Mesothelial cell of epicardium (in vitro differentiated cells): ENCODE measurements at regions not wholly inside any gene's neighbourhood (a gene's known extent, or its start where the extent isn't known, plus 50 kb on each side); places are given as distances from the start of the nearest gene placed in this dataset.

Experiments used
- DNase-seq, 2 experiments: peaks; one replicate each; pipeline ENCODE4 v3.0.0; 2021; ENCODE audit warnings: low spot score in 2 of 2; ENCODE audit not compliant: unreplicated experiment in 2 of 2
- H3K27ac Mint-ChIP-seq: 2 replicates; pipeline ENCODE4 v1.8.0; 2021; ENCODE audit warnings: mixed read lengths
- H3K27me3 Mint-ChIP-seq: 2 replicates; pipeline ENCODE4 v1.8.0; 2021; ENCODE audit warnings: low read depth, mixed read lengths
- H3K36me3 Mint-ChIP-seq: 2 replicates; pipeline ENCODE4 v1.8.0; 2021; ENCODE audit warnings: mixed read lengths
- H3K4me1 Mint-ChIP-seq: 2 replicates; pipeline ENCODE4 v1.8.0; 2021; ENCODE audit warnings: mixed read lengths
- H3K4me3 Mint-ChIP-seq: 2 replicates; pipeline ENCODE4 v1.8.0; 2021; ENCODE audit warnings: mild to moderate bottlenecking, moderate library complexity, mixed read lengths
- H3K9me3 Mint-ChIP-seq: 2 replicates; pipeline ENCODE4 v1.8.0; 2021; ENCODE audit warnings: mixed read lengths
- TF ChIP-seq, protein P1 (sequence below): fragments of 200-600 bp; sonication (generic); IDR thresholded peaks from one replicate; pipeline ENCODE4 v1.5.0; 2021; ENCODE audit warnings: antibody characterized with exemption; ENCODE audit not compliant: unreplicated experiment

DNA sequence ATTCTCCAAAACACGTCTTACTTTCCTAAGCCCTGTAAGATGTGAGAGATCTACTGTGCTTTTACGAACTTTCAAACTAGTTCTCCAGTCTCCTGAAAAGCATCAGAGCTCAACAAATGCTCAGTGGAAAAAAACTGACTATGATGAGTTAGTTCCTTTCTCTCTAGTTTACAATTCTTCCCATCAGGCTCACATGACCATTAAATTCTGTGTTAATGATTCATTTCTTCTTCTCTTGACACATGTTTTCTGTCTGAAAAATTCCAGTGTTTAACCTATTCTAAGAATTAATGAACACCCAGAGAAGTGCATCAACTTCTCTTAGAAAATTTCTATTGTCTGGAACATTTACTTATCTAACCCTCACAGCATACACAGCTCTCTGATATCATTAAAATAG lies 844.3 kb downstream of the SI start:
- Mint-ChIP-seq H3K36me3 (no peaks in the 10 kb centered on the region), H3K4me1 (no peaks in the 10 kb centered on the region), H3K9me3 (no peaks in the 10 kb centered on the region), H3K27me3 (no peaks in the 10 kb centered on the region), H3K27ac (no peak overlapping the region), H3K4me3 (no peak overlapping the region)
- DNase-seq = no peak
- TF ChIP-seq, protein P1, sequence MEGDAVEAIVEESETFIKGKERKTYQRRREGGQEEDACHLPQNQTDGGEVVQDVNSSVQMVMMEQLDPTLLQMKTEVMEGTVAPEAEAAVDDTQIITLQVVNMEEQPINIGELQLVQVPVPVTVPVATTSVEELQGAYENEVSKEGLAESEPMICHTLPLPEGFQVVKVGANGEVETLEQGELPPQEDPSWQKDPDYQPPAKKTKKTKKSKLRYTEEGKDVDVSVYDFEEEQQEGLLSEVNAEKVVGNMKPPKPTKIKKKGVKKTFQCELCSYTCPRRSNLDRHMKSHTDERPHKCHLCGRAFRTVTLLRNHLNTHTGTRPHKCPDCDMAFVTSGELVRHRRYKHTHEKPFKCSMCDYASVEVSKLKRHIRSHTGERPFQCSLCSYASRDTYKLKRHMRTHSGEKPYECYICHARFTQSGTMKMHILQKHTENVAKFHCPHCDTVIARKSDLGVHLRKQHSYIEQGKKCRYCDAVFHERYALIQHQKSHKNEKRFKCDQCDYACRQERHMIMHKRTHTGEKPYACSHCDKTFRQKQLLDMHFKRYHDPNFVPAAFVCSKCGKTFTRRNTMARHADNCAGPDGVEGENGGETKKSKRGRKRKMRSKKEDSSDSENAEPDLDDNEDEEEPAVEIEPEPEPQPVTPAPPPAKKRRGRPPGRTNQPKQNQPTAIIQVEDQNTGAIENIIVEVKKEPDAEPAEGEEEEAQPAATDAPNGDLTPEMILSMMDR = no peak

DNA sequence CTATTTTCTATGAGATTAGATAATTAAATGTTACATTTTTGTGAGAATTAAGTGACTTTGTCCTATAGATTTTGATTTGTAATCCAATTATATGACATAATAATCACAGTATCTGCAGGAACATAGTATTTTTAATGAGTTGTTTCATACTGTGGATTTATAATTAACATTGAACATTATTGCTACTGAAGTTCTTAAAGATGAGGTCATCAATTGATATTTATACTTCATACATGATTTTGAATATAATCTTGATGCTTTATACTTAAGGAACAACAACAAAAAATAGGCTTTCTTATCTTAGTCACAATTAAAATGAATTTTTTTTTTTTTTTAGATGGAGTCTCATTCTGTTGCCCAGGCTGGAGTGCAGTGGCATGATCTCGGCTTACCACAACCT lies 846.6 kb downstream of the SI start:
- DNase-seq = no peak
- Mint-ChIP-seq H3K36me3 (no peaks in the 10 kb centered on the region), H3K9me3 (peaks cover 4% of the 10 kb centered on the region), H3K27me3 (no peaks in the 10 kb centered on the region), H3K4me3 (no peak overlapping the region), H3K27ac (no peak overlapping the region), H3K4me1 (no peaks in the 10 kb centered on the region)
- TF ChIP-seq, protein P1 = no peak

DNA sequence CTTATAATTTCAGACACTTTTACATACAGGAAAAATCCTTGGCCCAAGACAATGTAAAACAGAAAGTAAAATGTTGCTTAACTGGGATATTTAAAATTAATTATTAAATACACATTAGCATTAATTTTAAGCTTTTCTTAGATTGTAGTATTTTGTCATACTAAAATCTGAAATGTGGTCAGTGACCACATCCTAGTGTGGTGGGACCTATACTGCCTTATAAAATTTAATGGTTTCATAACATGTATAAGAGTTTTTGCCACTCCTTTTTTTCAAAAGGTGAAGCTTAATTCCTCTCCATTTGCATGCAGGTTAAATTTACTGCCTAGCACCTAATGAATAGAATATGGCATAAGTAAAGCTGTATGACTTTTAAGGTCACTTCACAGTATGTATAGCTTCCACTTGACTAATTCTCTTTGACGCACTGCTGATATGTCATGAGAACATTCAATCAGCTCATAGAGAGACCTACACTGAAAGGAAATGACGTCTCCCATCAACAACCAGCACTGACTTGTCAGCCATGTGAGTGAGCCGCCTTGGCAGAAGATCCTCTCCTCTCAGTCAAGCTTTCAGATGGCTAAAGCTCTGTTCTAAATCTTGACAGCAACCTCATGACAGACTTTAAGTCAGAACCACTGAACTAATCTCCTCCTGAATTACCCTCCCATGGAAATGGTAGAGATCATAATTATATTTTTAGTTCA lies 847.8 kb downstream of the SI start:
- Mint-ChIP-seq H3K27ac (no peak overlapping the region), H3K9me3 (peaks cover 4% of the 10 kb centered on the region), H3K36me3 (no peaks in the 10 kb centered on the region), H3K27me3 (no peaks in the 10 kb centered on the region), H3K4me3 (no peak overlapping the region), H3K4me1 (no peaks in the 10 kb centered on the region)
- no peak for DNase-seq
- TF ChIP-seq, protein P1 = no peak

GRCh38 chr3:164224126-164224525 lies 854.2 kb downstream of the SI start:
- Mint-ChIP-seq H3K9me3 (peaks cover 19% of the 10 kb centered on the region), H3K36me3 (no peaks in the 10 kb centered on the region), H3K27me3 (no peaks in the 10 kb centered on the region), H3K4me3 (no peak overlapping the region), H3K27ac (no peak overlapping the region), H3K4me1 (no peaks in the 10 kb centered on the region)
- DNase-seq = no peak
- TF ChIP-seq, protein P1 = no peak

DNA sequence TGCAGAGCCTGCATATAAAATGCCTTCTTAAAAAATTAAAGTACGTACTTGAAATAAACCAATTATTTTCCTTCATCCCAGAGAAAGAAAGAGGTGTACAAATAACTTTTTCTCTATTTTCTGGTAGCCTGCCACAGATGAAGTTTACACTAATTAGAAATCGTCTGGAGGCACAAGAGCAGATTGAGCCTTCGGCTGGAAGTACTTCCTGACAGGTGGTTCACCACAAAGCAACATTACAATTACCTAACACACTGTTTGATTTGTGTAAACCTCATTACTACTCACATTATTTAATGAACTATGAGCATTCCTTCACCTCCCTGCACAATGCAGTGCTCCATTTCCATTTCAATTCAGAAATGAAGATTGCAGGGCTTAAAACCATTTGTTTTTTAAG lies 856.1 kb downstream of the SI start:
- Mint-ChIP-seq H3K27ac (no peak overlapping the region), H3K27me3 (no peaks in the 10 kb centered on the region), H3K36me3 (no peaks in the 10 kb centered on the region), H3K4me3 (no peak overlapping the region), H3K4me1 (no peaks in the 10 kb centered on the region), H3K9me3 (peaks cover 33% of the 10 kb centered on the region)
- DNase-seq = no peak
- TF ChIP-seq, protein P1 = no peak

GRCh38 chr3:164221297-164221696 lies 857.0 kb downstream of the SI start:
- TF ChIP-seq, protein P1 = no peak
- H3K36me3 Mint-ChIP-seq = no peaks in the 10 kb centered on the region
- H3K9me3 Mint-ChIP-seq = peaks cover 32% of the 10 kb centered on the region
- no peak overlapping the region for H3K4me3 Mint-ChIP-seq
- H3K27me3 Mint-ChIP-seq = no peaks in the 10 kb centered on the region
- no peaks in the 10 kb centered on the region for H3K4me1 Mint-ChIP-seq
- H3K27ac Mint-ChIP-seq = no peak overlapping the region
- no peak for DNase-seq
